Stimulated activated CD4-positive, alpha-beta T cell treated with anti-CD3 and anti-CD28 coated beads, Interleukin-4, amount 100 ng/mL, for 48 hours (primary cell): ENCODE measurements at regions not wholly inside any gene's neighbourhood (a gene's known extent, or its start where the extent isn't known, plus 50 kb on each side); places are given as distances from the start of the nearest gene placed in this dataset.
"Not testable (repeated sequence)": the region's sequence is repeated elsewhere in the genome, so short reads cannot be mapped to it uniquely, and the experiment has no call there.

Experiments used
- DNase-seq, 2 donors: peaks; one replicate each; pipeline ENCODE4 v3.0.0-alpha.2; 2020; ENCODE audit warnings: low read depth in 2 of 2

- no peak for DNase-seq
Observed at GRCh38 chr10:131363416-131363815, 51.9 kb upstream of the TCERG1L start.

DNA sequence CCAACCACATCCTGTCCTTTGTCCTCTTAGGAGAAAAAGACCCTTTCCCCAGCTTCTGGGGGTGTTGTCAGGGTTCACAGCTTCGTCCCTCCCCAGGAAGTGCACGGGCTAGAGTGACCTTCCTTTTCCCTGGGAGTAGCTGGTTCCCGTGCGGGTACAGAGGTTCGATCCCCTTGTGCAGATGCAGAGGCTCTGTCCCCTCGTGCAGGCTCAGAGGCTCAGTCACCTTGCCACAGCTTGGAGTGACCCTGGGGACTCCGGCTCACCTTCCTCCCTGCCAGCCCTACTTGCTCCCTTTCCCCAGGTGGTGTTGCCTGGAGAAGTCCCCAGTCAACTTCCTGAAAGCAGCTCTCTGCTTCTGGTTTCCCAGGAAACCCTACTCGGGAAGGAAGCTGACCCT lies 60.0 kb upstream of the TCERG1L start:
- DNase-seq = no peak

- no peak for DNase-seq
Observed at GRCh38 chr10:131381576-131381975, 70.1 kb upstream of the TCERG1L start.

DNA sequence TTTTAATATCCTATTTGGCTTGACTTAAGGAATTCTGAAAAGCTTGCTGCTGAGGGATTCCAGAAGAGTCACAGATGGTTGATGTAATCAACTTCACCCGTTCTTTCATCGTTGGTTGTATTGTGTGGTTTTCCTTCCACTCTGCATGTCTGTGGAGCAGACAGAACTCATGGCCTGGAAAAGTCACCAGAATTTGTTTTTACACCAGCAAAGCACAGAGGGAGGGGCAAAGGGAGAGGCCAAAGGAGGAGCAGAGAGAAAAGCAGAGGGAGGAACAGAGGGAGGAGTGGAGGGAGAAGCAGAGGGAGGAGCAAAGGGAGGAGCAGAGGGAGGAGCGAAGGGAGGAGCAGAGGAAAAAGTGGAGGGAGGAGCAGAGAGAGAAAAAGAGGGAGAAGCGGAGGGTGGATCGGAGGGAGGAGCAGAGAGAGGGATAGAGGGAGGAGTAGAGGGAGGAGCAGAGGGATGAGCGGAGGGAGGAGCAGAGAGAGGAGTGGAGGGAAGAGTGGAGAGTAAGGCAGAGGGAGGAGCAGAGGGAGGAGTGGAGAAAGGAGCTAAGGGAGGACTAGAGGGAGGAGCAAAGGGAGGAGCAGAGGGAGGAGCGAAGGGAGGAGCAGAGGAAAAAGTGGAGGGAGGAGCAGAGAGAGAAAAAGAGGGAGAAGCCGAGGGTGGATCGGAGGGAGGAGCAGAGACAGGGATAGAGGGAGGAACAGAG lies 73.8 kb upstream of the TCERG1L start:
- DNase-seq = not testable (repeated sequence)

GRCh38 chr10:131387018-131387529 lies 75.6 kb upstream of the TCERG1L start:
- DNase-seq = no peak

DNA sequence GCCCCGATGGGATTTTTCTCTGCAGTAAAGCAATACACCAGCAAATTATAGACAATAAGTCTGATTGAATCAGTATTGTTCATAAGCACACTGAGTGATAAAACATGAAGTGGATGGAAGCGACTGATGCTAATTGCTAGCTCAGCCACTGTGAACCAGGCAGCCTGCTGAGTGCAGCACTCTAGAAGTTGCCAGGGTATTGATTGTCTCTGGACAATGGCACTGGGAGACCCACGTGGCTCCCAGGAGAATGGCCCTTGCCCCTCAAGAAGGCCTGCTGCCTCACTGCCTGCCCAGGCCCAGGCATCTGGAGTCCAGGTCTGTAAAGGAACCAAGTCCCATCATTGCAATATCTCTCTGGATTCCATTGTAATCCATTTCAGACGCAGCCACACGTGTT lies 80.4 kb upstream of the TCERG1L start:
- DNase-seq = no peak

GRCh38 chr10:131396121-131397050 lies 84.9 kb upstream of the TCERG1L start:
- DNase-seq = no peak

- DNase-seq = no peak
Observed at GRCh38 chr10:131398166-131398565, 86.6 kb upstream of the TCERG1L start.

- no peak for DNase-seq
Observed at GRCh38 chr10:131399981-131400380, 88.5 kb upstream of the TCERG1L start.

- DNase-seq = no peak
Observed at GRCh38 chr10:131400513-131400912, 89.0 kb upstream of the TCERG1L start.

DNA sequence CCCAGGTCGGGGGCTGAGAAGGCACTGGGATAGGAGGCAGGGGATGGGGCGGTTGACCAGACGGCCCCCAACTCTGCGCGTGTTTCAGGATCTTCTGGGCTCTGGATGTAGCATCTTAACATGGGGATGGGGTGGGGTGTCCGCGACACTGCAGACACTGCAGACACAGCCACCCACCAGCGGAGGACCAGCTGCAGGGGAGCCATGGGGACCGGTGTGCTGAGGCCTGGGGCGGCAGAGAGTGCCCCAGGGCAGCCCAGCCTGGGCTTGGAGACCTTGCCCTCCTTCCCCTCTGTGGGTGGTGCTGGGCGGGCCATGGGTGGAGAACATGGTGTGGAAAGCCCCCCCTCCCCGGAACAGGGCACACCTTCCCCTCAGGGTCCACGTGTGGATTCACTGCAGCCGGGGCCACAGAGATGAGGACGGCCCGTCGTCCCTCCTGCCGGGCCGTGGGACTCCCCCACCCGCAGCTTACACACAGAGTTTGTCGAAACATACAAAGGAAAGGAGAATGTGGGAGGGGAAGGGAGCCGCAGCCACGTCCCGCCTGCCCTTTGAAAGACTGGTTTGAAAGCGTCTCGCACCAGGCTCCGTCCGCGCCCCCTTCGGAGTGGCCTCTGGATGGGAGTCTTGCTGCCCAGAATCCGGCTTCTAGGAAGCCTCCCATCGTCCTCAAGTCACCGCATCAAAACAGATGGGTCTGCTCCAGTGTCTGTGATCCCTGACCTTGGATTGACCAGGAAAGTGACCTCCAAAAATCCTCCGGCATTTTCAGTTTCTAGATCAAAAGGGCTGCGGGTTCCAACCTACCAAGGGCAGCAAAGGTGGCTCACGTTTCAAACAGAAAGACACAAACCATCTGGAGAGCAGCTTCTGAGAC lies 91.5 kb upstream of the TCERG1L start:
- DNase-seq = no peak

GRCh38 chr10:131403936-131404335 lies 92.4 kb upstream of the TCERG1L start:
- DNase-seq = no peak

DNA sequence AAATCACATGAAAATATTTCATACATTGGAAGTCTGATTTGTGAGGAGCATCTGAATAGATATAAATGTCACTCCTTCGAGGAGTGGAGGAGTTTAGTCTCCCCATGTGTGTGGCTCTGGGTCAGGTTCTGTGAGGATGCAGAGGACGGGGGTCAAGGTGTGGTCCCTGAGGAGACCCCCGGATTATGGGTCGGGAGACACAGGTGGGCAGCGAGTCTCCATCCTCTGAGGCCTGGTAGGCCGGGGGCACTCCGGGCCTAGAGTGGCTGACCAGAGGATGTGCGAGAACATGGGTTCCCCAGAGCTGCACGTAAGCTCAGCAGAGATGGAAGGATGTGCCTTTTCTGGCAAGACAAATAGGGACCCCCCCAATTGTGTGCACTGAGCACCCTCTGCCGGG lies 93.4 kb upstream of the TCERG1L start:
- no peak for DNase-seq

DNA sequence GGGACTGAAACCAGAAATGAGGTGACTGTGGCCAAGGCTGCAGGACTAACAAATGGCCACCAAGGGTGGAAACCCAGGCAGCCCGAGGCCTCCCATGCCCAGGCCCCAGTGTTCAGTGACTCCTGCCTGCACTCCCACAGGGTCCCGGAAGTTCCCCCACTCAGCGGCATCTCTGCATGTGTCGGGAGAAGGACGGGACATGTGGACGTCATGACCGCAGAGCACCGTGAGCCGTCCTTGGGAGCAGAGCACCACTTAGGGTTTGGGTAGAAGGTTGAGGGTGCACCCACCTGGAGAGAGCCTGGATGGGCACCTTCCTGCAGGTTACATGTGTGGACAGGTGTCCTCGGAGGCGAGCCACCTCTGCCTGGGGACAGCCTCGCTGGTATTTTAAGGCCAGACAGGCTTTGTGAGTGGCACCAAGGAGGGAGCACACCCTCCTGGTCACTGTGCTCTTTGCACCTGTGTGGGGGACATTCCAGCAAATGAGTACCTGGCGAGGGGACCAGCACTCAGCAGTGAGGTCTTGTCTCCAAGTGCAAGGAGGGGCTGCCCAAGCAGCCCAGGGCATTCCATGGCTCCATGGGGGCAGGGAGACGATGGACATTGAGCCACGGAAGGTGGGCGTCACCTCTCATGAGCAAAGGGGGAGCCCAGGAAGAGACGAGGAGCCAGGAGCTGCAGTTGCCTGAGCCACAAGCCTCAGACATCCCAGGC lies 95.3 kb upstream of the TCERG1L start:
- no peak for DNase-seq

DNA sequence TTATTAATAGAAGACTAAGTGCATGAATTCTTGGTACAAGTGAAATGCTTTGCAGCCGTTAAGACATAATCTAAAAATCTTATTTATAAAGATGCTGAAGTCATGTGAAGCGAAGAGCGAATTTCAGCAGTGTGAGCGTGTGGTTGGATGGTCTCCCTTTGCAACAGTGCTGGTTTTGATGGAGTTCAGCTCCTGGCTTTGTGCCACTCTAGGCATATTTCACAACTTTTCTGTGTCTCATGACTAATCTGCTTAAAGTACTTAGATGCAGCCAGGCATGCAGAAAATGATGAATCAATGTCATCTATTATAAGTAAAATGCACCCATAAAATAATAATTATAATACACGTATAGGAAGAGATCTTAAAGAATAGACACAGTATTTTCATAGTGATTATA lies 107.2 kb upstream of the TCERG1L start:
- no peak for DNase-seq

DNA sequence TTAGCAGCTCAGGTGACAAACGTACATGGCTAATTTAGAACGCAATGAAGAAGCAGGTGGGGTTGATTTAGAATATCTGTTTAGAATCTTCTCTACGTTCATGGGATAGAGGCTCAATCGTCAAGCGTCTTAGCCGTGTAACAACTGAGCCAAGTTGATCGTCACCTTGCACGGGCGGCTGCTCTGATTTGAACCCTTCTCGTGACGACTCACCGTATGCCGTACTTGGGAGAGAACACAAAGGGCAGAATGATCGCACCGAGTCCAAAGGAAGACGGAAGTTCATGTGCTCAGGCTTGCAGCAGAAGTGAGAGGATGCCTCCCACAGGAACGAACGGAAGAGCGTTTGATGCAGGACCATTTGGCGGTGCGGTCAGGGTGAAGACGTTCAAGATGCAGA lies 108.3 kb upstream of the TCERG1L start:
- no peak for DNase-seq

DNA sequence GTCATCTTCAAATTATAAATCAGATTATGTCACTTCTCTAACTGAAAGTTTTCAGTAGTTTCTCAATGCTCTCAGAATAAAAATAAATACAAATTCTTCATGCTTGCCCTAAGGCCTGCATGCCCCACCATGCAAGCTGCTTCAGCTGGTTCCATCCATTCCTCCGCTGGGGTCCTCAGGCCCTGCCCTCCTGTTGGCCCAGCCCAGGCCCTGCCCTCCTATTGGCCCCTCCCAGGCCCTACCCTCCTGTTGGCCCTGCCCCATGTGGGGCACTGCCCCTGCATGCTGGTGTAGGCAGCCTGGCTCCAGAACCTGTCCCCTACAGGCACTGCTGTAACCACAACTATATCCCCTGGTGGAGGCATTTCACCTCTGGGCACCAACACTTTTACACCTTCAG lies 109.3 kb upstream of the TCERG1L start:
- no peak for DNase-seq

- no peak for DNase-seq
Observed at GRCh38 chr10:131421381-131421780, 109.9 kb upstream of the TCERG1L start.

DNA sequence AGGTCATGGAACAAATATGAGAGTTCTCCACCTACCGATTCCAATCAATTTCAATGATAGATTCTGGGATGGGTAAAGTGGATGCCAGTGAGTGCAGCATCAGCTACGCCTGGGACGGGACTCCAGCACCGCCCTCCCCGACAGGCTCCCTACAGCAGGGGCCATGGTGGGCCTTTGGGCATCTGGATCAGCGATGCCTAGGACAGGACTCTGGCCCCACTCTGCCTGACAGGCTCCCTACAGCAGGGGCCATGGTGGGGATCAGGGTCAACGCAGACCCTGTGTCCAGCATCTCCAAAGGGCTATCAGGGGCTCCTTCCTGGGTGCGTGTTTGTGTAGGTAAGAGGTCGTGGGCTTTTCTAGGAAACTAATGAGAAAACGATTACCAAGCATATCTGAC lies 111.2 kb upstream of the TCERG1L start:
- DNase-seq = no peak

DNA sequence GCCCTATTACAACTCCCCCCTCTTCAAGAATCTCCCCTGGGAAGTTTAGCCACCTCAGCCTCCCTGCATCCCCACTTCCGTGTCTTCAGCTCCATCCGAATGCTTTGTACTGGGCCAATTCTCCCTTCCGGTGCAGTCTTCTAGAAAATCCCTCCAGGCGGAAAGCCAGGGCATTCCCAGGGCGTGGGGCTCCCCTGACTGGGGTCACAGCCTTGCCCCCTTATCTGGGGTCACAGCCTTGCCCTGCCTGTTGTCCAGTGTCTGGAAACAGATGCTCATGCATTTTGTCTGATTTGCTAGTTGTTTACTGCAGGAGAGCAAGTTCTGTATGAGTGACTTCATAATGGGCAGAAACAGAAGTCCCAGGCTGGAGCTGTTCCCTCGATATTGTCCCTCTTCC lies 112.5 kb upstream of the TCERG1L start:
- DNase-seq = no peak

DNA sequence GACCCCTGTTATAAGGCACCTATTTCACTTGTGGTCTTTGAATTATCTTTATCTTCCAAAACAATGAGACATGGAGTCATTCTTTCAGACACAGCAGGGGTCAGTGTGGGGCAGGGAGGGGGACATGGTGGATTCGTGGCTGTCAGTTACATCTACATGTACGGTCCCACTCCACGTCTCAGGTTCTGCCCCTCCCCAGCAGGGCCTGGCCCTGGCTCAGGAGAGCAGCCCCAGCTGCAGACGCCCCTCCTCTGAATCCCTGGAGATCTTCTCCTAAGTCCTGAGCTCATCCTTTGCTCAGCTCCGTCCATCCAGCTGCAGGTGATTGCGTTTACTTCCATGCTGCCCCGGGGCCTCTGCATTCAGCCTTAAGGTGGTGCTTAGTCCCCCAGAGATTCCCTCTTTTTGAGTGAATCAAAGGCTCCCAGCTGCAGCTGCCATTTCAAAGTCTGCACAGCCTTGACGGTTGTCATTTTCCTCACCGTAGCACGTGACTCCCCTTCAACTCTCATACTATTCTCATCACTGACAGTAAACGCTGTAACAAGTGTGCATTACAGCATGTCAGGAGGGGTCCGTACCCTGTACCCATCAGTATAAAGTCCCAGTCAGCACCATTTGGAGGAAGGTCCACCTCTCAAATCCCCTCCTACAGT lies 113.4 kb upstream of the TCERG1L start:
- no peak for DNase-seq
